ENCODE measurements at regions not wholly inside any gene's neighbourhood (a gene's known extent, or its start where the extent isn't known, plus 50 kb on each side); places are given as distances from the start of the nearest gene placed in this dataset.
"Not testable (repeated sequence)": the region's sequence is repeated elsewhere in the genome, so short reads cannot be mapped to it uniquely, and the experiment has no call there.

DNA sequence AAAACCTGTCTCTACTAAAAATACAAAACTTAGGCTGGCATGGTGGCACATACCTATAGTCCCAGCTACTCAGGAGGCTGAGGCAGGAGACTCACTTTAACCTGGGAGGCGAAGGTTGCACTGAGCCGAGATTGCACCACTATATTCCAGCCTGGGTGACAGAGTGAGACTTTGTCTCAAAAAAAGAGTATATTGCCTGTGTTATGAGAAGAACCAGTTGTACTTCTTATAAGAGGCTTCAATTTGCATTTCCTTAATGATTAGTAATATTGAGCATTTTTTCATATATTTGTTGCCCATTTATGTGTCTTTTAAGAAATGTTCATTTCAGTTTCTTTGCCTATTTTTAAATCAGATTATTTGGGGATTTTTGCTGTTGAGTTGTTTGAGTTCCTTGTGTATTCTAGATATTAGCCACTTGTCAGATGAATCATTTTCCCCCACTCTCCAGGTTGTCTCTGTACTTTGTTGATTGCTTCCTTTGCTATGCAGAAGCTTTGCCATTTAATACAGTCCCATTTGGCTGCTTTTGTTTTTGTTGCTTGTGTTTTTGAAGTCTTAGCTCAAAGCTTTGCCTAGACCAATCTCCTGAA, 75.8 kb upstream of the LRPPRC start:
- no peaks in the 10 kb centered on the region for H3K4me1 ChIP-seq (replicated peaks in 1 of 2)
- no peaks in the 10 kb centered on the region for H3K36me3 ChIP-seq (replicated peaks in 1 of 2)
- intact Hi-C loops (cut with DNase I): no loop called here
- H3K9me3 ChIP-seq (replicated peaks in 1 of 3): no peaks in the 10 kb centered on the region
- no peaks in the 10 kb centered on the region for H3K27me3 ChIP-seq
- DNase-seq: no peak
- no peak overlapping the region for H3K27ac ChIP-seq
- H3K4me3 ChIP-seq: no peak overlapping the region
- 70 to 87% (median 81%) methylated on average over 2 of the region's 2 CpGs for WGBS, 4 donors
- TF ChIP-seq, protein P1, sequence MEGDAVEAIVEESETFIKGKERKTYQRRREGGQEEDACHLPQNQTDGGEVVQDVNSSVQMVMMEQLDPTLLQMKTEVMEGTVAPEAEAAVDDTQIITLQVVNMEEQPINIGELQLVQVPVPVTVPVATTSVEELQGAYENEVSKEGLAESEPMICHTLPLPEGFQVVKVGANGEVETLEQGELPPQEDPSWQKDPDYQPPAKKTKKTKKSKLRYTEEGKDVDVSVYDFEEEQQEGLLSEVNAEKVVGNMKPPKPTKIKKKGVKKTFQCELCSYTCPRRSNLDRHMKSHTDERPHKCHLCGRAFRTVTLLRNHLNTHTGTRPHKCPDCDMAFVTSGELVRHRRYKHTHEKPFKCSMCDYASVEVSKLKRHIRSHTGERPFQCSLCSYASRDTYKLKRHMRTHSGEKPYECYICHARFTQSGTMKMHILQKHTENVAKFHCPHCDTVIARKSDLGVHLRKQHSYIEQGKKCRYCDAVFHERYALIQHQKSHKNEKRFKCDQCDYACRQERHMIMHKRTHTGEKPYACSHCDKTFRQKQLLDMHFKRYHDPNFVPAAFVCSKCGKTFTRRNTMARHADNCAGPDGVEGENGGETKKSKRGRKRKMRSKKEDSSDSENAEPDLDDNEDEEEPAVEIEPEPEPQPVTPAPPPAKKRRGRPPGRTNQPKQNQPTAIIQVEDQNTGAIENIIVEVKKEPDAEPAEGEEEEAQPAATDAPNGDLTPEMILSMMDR (IDR thresholded peaks at IDR 0.05): no peak
- no peak for TF ChIP-seq POLR2A (IDR thresholded peaks at IDR 0.05)

DNA sequence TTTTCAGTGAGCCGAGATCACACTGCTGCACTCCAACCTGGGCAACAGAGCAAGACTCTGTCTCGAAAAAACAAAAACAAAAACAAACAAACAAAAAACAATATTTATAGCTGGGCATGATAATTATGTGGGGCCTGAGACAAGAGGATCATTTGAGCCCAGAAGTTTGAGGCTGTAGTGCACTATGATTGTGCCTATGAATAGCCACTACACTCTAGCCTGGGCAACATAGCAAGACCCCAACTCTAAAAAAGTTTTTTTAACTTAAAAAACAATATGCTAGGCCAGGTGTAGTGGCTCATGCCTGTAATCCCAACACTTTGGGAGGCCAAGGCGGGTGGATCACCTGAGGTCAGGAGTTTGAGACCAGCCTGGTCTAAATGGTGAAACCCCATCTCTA, 77.9 kb upstream of the LRPPRC start:
- intact Hi-C loops (cut with DNase I); DNase-seq; H3K27me3 ChIP-seq; H3K4me3 ChIP-seq; H3K4me1 ChIP-seq (replicated peaks in 1 of 2); H3K27ac ChIP-seq; H3K9me3 ChIP-seq (replicated peaks in 1 of 3); H3K36me3 ChIP-seq (replicated peaks in 1 of 2): not testable (repeated sequence)
- 84 to 88% (median 84%) methylated on average over 3 of the region's 3 CpGs for WGBS, 4 donors

DNA sequence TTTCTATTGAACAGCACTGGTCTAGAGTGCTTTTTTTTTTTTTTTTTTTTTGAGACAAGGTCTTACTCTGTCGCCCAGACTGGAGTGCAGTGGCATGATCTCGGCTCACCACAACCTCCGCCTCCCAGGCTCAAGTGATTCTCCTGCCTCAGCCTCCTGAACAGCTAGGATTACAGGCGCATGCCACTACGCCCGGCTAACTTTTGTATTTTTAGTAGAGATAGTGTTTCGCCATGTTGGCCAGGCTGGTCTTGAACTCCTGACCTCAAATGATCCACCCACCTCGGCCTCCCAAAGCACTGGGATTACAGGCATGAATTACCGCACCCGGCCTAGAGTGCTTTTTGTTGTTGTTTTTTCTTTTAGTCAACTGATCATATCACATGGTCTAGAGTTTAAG, 79.0 kb upstream of the LRPPRC start:
- intact Hi-C loops (cut with DNase I); H3K27ac ChIP-seq; H3K4me1 ChIP-seq (replicated peaks in 1 of 2); H3K9me3 ChIP-seq (replicated peaks in 1 of 3); H3K36me3 ChIP-seq (replicated peaks in 1 of 2); H3K27me3 ChIP-seq; DNase-seq; H3K4me3 ChIP-seq: not testable (repeated sequence)
- WGBS, 4 donors: 80 to 91% (median 90%) methylated on average over 10 of the region's 10 CpGs

DNA sequence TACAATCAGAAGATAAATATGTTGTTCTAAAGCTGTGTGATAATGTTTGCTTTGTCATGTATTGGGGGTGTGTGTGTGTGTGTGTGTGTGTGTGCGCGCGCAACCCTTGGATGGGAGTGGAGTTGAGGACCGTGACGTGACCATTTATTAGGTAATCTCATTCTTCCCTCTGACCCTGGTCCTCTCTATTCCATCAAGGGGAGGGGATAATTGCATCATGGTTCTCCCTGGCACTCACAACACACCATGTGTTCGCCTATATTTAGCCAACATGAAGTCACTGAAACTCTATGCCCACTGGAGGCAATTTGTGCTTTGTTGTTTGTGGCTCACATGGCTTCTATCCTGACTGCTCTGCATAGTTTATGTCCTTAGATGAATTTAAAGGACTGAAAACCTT, 79.8 kb upstream of the LRPPRC start:
- no peaks in the 10 kb centered on the region for H3K36me3 ChIP-seq (replicated peaks in 1 of 2)
- intact Hi-C loops (cut with DNase I): no loop called here
- DNase-seq: peak in 1 of 7 donors; percentile 13
- no peak overlapping the region for H3K4me3 ChIP-seq
- no peak overlapping the region for H3K27ac ChIP-seq
- no peaks in the 10 kb centered on the region for H3K4me1 ChIP-seq (replicated peaks in 1 of 2)
- no peaks in the 10 kb centered on the region for H3K27me3 ChIP-seq
- WGBS, 4 donors: 77 to 86% (median 84%) methylated on average over 6 of the region's 6 CpGs
- no peaks in the 10 kb centered on the region for H3K9me3 ChIP-seq (replicated peaks in 1 of 3)
- TF ChIP-seq POLR2A (IDR thresholded peaks at IDR 0.05): no peak
- TF ChIP-seq, protein P1 (IDR thresholded peaks at IDR 0.05): no peak

DNA sequence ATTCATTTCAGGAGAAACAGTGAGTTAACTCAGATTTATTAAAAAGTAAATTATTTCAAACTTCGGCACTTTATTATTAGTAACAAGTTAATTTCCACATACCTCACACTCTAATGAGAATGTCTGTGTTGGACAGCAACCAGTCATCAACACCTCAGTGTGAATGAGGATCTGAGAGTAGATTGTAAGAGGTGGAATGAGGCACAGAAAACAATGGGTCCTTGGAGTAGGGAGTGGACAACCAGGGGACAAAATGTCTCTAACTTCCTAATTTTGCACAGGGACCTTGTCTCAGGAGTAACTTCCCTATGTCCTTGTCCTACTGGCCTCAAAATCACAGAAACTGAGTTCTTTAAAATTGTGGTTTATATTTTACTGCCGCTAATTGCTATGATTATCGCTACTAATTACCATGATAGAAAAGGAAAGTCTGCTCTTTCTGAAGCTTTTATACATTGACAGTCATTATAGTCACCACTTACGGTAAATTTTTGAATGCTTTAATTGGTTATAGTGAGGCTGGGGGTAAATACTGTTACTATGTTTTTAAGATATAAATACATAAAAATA, 82.2 kb upstream of the LRPPRC start:
- no peaks in the 10 kb centered on the region for H3K9me3 ChIP-seq (replicated peaks in 1 of 3)
- no peaks in the 10 kb centered on the region for H3K4me1 ChIP-seq (replicated peaks in 1 of 2)
- no peaks in the 10 kb centered on the region for H3K27me3 ChIP-seq
- intact Hi-C loops (cut with DNase I): no loop called here
- 78 to 90% (median 87%) methylated on average over 4 of the region's 4 CpGs for WGBS, 4 donors
- TF ChIP-seq, protein P1 (IDR thresholded peaks at IDR 0.05): no peak
- no peak for TF ChIP-seq POLR2A (IDR thresholded peaks at IDR 0.05)
- no peaks in the 10 kb centered on the region for H3K36me3 ChIP-seq (replicated peaks in 1 of 2)
- no peak overlapping the region for H3K27ac ChIP-seq
- DNase-seq: no peak
- H3K4me3 ChIP-seq: no peak overlapping the region

Measured in adrenal gland (tissue), 9 donors.